ENCODE measurements at regions not wholly inside any gene's neighbourhood (a gene's known extent, or its start where the extent isn't known, plus 50 kb on each side); places are given as distances from the start of the nearest gene placed in this dataset.
"Not testable (repeated sequence)": the region's sequence is repeated elsewhere in the genome, so short reads cannot be mapped to it uniquely, and the experiment has no call there.

DNA sequence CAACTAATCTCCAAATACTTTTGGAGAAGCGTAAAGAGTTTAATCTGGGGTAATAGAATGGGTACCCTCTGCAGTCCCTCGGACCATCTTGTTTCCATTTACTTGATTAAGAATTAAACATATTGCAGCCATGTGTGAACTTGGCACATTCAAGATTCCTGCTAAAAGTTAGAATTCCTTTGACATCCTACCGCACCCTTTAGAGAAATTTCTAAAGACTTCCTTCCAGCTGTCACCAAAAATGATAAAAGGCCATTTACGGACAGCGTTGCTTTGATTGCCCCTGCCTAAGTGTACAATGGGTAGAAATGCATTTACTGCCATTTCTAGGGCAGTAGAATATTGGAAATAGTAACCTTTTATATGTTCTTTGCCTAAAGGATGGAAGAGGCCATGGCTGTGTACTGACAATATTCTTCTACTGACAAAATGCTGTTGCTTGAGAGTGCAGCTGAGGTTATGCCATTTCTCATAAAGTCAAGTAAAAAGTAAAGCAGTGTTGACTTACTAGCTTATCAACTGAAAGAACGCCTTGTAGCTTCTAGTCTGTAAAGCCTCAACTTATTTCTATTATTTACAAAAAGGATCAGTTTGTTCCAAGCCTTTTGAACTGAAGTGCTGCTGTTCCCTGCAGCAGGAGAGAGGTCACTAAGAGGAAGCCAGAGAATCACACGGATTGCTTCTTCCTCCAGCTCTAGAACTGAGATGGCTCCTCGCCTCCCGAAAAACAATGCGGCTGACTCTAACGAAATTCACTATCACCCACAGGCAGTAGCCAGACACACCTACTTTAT, 139.8 kb upstream of the BASP1 start:
- no peak overlapping the region for H3K4me3 ChIP-seq (ENCODE audit: low read depth, low read length)
- DNase-seq (ENCODE audit: low read depth, low spot score): no peak
- TF ChIP-seq, protein P1, sequence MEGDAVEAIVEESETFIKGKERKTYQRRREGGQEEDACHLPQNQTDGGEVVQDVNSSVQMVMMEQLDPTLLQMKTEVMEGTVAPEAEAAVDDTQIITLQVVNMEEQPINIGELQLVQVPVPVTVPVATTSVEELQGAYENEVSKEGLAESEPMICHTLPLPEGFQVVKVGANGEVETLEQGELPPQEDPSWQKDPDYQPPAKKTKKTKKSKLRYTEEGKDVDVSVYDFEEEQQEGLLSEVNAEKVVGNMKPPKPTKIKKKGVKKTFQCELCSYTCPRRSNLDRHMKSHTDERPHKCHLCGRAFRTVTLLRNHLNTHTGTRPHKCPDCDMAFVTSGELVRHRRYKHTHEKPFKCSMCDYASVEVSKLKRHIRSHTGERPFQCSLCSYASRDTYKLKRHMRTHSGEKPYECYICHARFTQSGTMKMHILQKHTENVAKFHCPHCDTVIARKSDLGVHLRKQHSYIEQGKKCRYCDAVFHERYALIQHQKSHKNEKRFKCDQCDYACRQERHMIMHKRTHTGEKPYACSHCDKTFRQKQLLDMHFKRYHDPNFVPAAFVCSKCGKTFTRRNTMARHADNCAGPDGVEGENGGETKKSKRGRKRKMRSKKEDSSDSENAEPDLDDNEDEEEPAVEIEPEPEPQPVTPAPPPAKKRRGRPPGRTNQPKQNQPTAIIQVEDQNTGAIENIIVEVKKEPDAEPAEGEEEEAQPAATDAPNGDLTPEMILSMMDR (IDR thresholded peaks at IDR 0.05; ENCODE audit: insufficient read depth, low read length, missing control alignments): no peak
- ChIA-PET CTCF (interaction anchor here (0.6 to 1.0 kb wide), 2 partner anchors 11 to 75 kb away, joined by 3 to 4 read pairs; no protein-coding TSS in a partner anchor), POLR2A (no interaction called here)

DNA sequence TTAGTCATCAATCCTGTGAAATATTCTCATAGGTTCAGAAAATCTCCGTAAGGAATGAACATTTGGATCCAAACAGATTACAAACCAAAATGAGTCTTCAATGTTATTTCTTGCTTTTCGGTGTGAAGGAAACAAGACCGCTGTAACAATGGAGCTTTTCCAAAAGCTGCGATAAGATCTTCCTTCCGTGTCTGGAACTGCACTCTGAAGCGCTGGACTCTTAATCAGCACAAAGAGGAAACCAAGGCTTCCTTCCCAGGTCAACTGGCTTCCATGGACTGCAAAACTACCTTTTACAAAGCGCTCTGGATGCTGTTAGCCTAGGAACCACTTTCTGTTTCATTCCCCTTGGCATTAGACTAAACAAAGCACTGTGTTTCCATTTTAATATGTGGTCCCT, 137.9 kb upstream of the BASP1 start:
- TF ChIP-seq, protein P1 (IDR thresholded peaks at IDR 0.05; ENCODE audit: insufficient read depth, low read length, missing control alignments): no peak
- POLR2A ChIA-PET: no interaction called here
- CTCF ChIA-PET: interaction anchor here (0.9 to 1.0 kb wide), 2 partner anchors 53 to 110 kb away, joined by 4 read pairs; no protein-coding TSS in a partner anchor
- DNase-seq (ENCODE audit: low read depth, low spot score): no peak
- no peak overlapping the region for H3K4me3 ChIP-seq (ENCODE audit: low read depth, low read length)

GRCh38 chr5:17080361-17080760, 137.1 kb upstream of the BASP1 start:
- TF ChIP-seq, protein P1 (IDR thresholded peaks at IDR 0.05; ENCODE audit: insufficient read depth, low read length, missing control alignments): no peak
- no peak overlapping the region for H3K4me3 ChIP-seq (ENCODE audit: low read depth, low read length)
- no peak for DNase-seq (ENCODE audit: low read depth, low spot score)
- CTCF ChIA-PET: interaction anchor here (0.9 to 1.9 kb wide), 3 partner anchors 11 to 110 kb away, joined by 4 to 6 read pairs (median 6); no protein-coding TSS in a partner anchor
- POLR2A ChIA-PET: no interaction called here

DNA sequence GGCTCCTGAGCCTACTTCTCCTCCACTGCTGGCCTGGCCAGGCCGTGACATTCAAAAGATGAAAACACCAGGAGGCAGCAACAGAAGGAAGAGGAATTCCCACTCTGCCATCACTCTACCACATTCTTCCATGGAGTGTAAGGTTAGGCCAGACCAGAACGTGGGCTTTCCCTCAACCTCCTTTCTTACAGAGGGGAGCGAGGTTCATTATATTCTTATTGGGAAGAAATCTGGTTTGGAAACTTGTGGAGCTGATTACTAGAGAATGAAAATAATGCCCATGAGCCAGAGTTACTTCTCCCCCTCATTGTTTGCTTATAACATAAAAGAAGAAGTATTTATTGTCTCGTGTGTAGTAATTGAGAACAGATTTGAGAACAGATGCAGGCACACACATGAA, 136.3 kb upstream of the BASP1 start:
- ChIA-PET POLR2A (no interaction called here), CTCF (interaction anchor here (1.6 to 1.9 kb wide), 2 partner anchors 10 to 109 kb away, joined by 6 read pairs; no protein-coding TSS in a partner anchor)
- TF ChIP-seq, protein P1 (IDR thresholded peaks at IDR 0.05; ENCODE audit: insufficient read depth, low read length, missing control alignments): peak; percentile 5
- no peak for DNase-seq (ENCODE audit: low read depth, low spot score)
- no peak overlapping the region for H3K4me3 ChIP-seq (ENCODE audit: low read depth, low read length)

DNA sequence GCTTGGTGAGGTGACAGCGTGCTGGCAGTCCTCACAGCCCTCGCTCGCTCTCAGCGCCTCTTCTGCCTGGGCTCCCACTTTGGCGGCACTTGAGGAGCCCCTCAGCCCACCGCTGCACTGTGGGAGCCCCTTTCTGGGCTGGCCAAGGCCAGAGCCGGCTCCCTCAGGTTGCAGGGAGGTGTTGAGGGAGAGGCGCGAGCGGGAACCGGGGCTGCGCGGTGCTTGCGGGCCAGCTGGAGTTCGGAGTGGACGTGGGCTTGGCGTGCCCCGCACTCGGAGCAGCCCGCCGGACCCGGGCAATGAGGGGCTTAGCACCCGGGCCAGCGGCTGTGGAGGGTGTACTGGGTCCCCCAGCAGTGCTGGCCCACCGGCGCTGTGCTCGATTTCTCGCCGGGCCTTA, 134.2 kb upstream of the BASP1 start:
- H3K4me3 ChIP-seq (ENCODE audit: low read depth, low read length); POLR2A ChIA-PET; DNase-seq (ENCODE audit: low read depth, low spot score): not testable (repeated sequence)
- CTCF ChIA-PET: interaction anchor here (1.8 kb wide), 1 partner anchor 106 kb away, joined by 7 read pairs; no protein-coding TSS in a partner anchor

GRCh38 chr5:17087035-17087434, 130.4 kb upstream of the BASP1 start:
- DNase-seq (ENCODE audit: low read depth, low spot score): no peak
- CTCF ChIA-PET: interaction anchor here (0.7 to 1.0 kb wide), 2 partner anchors 12 to 46 kb away, joined by 3 to 4 read pairs; no protein-coding TSS in a partner anchor
- POLR2A ChIA-PET: no interaction called here
- no peak overlapping the region for H3K4me3 ChIP-seq (ENCODE audit: low read depth, low read length)
- TF ChIP-seq, protein P1 (IDR thresholded peaks at IDR 0.05; ENCODE audit: insufficient read depth, low read length, missing control alignments): no peak

Measured in AG04449 (cell line).